Mesothelial cell of epicardium (in vitro differentiated cells): ENCODE measurements at regions not wholly inside any gene's neighbourhood (a gene's known extent, or its start where the extent isn't known, plus 50 kb on each side); places are given as distances from the start of the nearest gene placed in this dataset.
A peak's percentile ranks its signal among the peaks of the same experiment; 100 is the strongest.

ENCODE experiments used
- DNase-seq, 2 experiments: peaks; one replicate each; pipeline ENCODE4 v3.0.0; 2021; ENCODE audit warnings: low spot score in 2 of 2; ENCODE audit not compliant: unreplicated experiment in 2 of 2
- H3K27ac Mint-ChIP-seq: 2 replicates; pipeline ENCODE4 v1.8.0; 2021; ENCODE audit warnings: mixed read lengths
- H3K27me3 Mint-ChIP-seq: 2 replicates; pipeline ENCODE4 v1.8.0; 2021; ENCODE audit warnings: low read depth, mixed read lengths
- H3K36me3 Mint-ChIP-seq: 2 replicates; pipeline ENCODE4 v1.8.0; 2021; ENCODE audit warnings: mixed read lengths
- H3K4me1 Mint-ChIP-seq: 2 replicates; pipeline ENCODE4 v1.8.0; 2021; ENCODE audit warnings: mixed read lengths
- H3K4me3 Mint-ChIP-seq: 2 replicates; pipeline ENCODE4 v1.8.0; 2021; ENCODE audit warnings: mild to moderate bottlenecking, moderate library complexity, mixed read lengths
- H3K9me3 Mint-ChIP-seq: 2 replicates; pipeline ENCODE4 v1.8.0; 2021; ENCODE audit warnings: mixed read lengths
- CTCF ChIP-seq: fragments of 200-600 bp; sonication (generic); IDR thresholded peaks from one replicate; pipeline ENCODE4 v1.5.0; 2021; ENCODE audit warnings: antibody characterized with exemption; ENCODE audit not compliant: unreplicated experiment

GRCh38 chr3:150203273-150203672, 204.8 kb upstream of the TSC22D2 start:
- TF ChIP-seq CTCF, result no peak
- no peak overlapping the region for H3K27ac Mint-ChIP-seq
- H3K9me3 Mint-ChIP-seq, result peaks cover under 1% of the 10 kb centered on the region
- H3K36me3 Mint-ChIP-seq, result no peaks in the 10 kb centered on the region
- no peaks in the 10 kb centered on the region for H3K4me1 Mint-ChIP-seq
- no peak overlapping the region for H3K4me3 Mint-ChIP-seq
- H3K27me3 Mint-ChIP-seq, result peaks cover 2% of the 10 kb centered on the region
- no peak for DNase-seq

- Mint-ChIP-seq H3K4me1 (no peaks in the 10 kb centered on the region), H3K9me3 (peaks cover 4% of the 10 kb centered on the region), H3K4me3 (no peak overlapping the region), H3K27me3 (peaks cover 2% of the 10 kb centered on the region), H3K36me3 (no peaks in the 10 kb centered on the region), H3K27ac (no peak overlapping the region)
- no peak for TF ChIP-seq CTCF
- no peak for DNase-seq
These were observed 205.4 kb upstream of the TSC22D2 start for GRCh38 chr3:150202711-150203110.

- TF ChIP-seq CTCF, result no peak
- no peak overlapping the region for H3K27ac Mint-ChIP-seq
These were observed 213.1 kb upstream of the TSC22D2 start for GRCh38 chr3:150194957-150195356.

GRCh38 chr3:150194513-150194912, 213.6 kb upstream of the TSC22D2 start:
- no peak for TF ChIP-seq CTCF
- H3K36me3 Mint-ChIP-seq, result no peaks in the 10 kb centered on the region
- no peak overlapping the region for H3K27ac Mint-ChIP-seq
- H3K4me1 Mint-ChIP-seq, result no peaks in the 10 kb centered on the region
- H3K27me3 Mint-ChIP-seq, result no peaks in the 10 kb centered on the region
- H3K4me3 Mint-ChIP-seq, result no peak overlapping the region
- DNase-seq, result no peak
- H3K9me3 Mint-ChIP-seq, result peaks cover 10% of the 10 kb centered on the region

More at GRCh38 chr3:150194957-150195356, 213.1 kb upstream of the TSC22D2 start:
- no peak for DNase-seq
- Mint-ChIP-seq H3K4me3 (no peak overlapping the region), H3K36me3 (no peaks in the 10 kb centered on the region), H3K27me3 (no peaks in the 10 kb centered on the region), H3K9me3 (peaks cover 6% of the 10 kb centered on the region), H3K4me1 (no peaks in the 10 kb centered on the region)

GRCh38 chr3:150184426-150185071, 213.9 kb upstream of the PFN2 start:
- H3K27ac Mint-ChIP-seq, result no peak overlapping the region
- H3K4me1 Mint-ChIP-seq, result peaks cover 12% of the 10 kb centered on the region
- peaks cover 29% of the 10 kb centered on the region for H3K9me3 Mint-ChIP-seq
- H3K27me3 Mint-ChIP-seq, result no peaks in the 10 kb centered on the region
- DNase-seq, result no peak
- H3K4me3 Mint-ChIP-seq, result no peak overlapping the region
- H3K36me3 Mint-ChIP-seq, result no peaks in the 10 kb centered on the region
- peak; percentile 5 for TF ChIP-seq CTCF
